GM19395 (cell line): ENCODE measurements at regions not wholly inside any gene's neighbourhood (a gene's known extent, or its start where the extent isn't known, plus 50 kb on each side); places are given as distances from the start of the nearest gene placed in this dataset.
A peak's percentile ranks its signal among the peaks of the same experiment; 100 is the strongest.

Source experiments
- ATAC-seq: cut with Tn5 transposase; IDR thresholded peaks from one replicate; pipeline ENCODE4 v1.9.1; 2021; ENCODE audit warnings: mild to moderate bottlenecking, moderate library complexity; ENCODE audit not compliant: unreplicated experiment

- ATAC-seq = peak; percentile 67
Measured at GRCh38 chr1:42035205-42035829, 116.6 kb upstream of the HIVEP3 start.

- ATAC-seq = no peak
Measured at GRCh38 chr1:42034426-42034825, 115.7 kb upstream of the HIVEP3 start.

GRCh38 chr1:42033629-42034028 lies 114.9 kb upstream of the HIVEP3 start:
- ATAC-seq = no peak

GRCh38 chr1:42017730-42018129 lies 99.0 kb upstream of the HIVEP3 start:
- no peak for ATAC-seq

- no peak for ATAC-seq
Measured at GRCh38 chr1:42017259-42017658, 98.5 kb upstream of the HIVEP3 start.

GRCh38 chr1:42014823-42015222 lies 96.1 kb upstream of the HIVEP3 start:
- ATAC-seq = no peak

- no peak for ATAC-seq
Measured at GRCh38 chr1:42013881-42014470, 95.3 kb upstream of the HIVEP3 start.

GRCh38 chr1:42012852-42013251 lies 94.1 kb upstream of the HIVEP3 start:
- ATAC-seq = no peak

GRCh38 chr1:42010381-42010780 lies 91.7 kb upstream of the HIVEP3 start:
- no peak for ATAC-seq

- no peak for ATAC-seq
Measured at GRCh38 chr1:42008264-42008663, 89.5 kb upstream of the HIVEP3 start.

GRCh38 chr1:42006836-42007235 lies 88.1 kb upstream of the HIVEP3 start:
- no peak for ATAC-seq

- no peak for ATAC-seq
Measured at GRCh38 chr1:42006093-42006492, 87.4 kb upstream of the HIVEP3 start.

GRCh38 chr1:42005530-42005929 lies 86.8 kb upstream of the HIVEP3 start:
- ATAC-seq = no peak

GRCh38 chr1:42004860-42005259 lies 86.1 kb upstream of the HIVEP3 start:
- no peak for ATAC-seq

- ATAC-seq = no peak
Measured at GRCh38 chr1:42004322-42004721, 85.6 kb upstream of the HIVEP3 start.

GRCh38 chr1:42003433-42003832 lies 84.7 kb upstream of the HIVEP3 start:
- no peak for ATAC-seq

GRCh38 chr1:42002220-42002619 lies 83.5 kb upstream of the HIVEP3 start:
- ATAC-seq = no peak

- ATAC-seq = no peak
Measured at GRCh38 chr1:42000766-42001165, 82.0 kb upstream of the HIVEP3 start.

GRCh38 chr1:41999884-42000283 lies 81.2 kb upstream of the HIVEP3 start:
- ATAC-seq = no peak

- no peak for ATAC-seq
Measured at GRCh38 chr1:41998250-41998649, 79.5 kb upstream of the HIVEP3 start.

- no peak for ATAC-seq
Measured at GRCh38 chr1:41997153-41997552, 78.4 kb upstream of the HIVEP3 start.

- ATAC-seq = no peak
Measured at GRCh38 chr1:41995441-41996130, 76.9 kb upstream of the HIVEP3 start.
